Inflammatory macrophage treated with lipopolysaccharide for 1 hour (primary cell): ENCODE measurements at regions not wholly inside any gene's neighbourhood (a gene's known extent, or its start where the extent isn't known, plus 50 kb on each side); places are given as distances from the start of the nearest gene placed in this dataset.
"Not testable (repeated sequence)": the region's sequence is repeated elsewhere in the genome, so short reads cannot be mapped to it uniquely, and the experiment has no call there.

ENCODE experiments used
- DNase-seq, 2 donors: peaks; one replicate each; pipeline ENCODE4 v3.0.0-alpha.2; 2020 to 2022

DNA sequence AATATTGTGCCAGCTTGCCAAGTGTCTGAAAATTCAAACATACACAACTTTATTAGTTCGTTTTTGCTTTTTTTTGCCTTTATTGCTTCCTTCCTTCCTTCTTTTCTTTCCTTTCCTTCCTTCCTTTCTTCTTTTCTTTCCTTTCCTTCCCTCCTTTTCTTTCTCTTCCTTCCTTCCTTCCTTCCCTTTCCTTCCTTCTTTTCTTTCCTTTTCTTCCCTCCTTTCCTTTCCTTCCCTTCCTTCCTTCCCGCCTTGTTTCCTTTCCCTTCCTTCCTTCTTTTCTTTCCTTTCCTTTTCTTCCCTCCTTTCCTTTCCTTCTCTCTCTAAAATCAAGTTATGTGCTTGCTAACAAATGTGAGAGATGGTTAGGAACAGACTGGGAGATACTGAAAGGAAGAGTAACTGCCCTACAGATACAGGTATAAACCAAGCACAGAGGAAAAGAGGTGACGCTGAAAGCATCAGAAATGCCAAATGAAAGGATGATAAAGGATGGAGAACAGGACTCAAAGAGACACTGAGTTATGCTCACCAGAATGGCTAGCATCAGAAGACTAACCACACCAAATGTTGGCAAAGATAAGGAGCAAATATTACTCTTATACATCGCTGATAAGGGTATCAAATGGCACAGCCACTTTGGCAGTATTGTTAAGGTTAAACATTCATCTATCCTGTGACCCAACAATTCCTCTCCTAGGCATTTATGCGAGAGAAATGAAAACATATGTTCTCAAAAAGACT, 151.6 kb downstream of the MREG start:
- DNase-seq: no peak

DNA sequence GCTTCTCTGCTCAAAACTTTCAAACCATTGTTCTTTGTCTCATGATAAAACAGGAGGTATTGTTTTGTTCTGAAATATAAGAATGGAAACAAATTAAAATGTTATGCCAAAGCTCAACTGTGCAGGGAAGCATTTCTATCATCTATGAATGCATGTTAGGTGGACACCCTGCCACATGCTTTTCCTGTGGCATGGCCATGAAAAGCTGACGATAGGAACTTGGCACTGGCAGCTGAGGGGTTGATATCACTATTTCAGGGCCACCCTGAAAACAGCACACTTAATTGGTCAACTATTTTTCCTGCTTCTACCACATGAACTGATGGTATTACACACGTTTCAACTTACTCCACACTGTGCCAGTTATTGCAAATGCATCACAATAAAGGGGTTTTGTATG, 157.3 kb downstream of the MREG start:
- DNase-seq: no peak

DNA sequence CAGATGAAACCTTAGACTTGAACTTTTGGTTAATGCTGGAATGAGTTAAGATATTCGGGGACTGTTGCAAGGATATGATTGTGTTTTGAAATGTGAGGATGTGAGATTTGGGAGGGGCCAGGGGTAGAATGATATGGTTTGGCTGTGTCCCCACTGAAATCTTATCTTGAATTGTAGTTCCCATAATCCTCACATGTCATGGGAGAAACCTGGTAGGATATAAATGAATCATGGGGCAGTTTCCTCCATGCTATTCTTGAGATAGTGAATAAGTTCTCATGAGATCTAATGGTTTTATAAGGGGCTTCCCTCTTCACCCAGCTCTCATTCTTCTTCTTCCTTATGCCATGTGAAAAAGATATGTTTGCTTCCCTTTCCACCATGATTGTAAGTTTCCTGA, 158.0 kb downstream of the MREG start:
- not testable (repeated sequence) for DNase-seq

DNA sequence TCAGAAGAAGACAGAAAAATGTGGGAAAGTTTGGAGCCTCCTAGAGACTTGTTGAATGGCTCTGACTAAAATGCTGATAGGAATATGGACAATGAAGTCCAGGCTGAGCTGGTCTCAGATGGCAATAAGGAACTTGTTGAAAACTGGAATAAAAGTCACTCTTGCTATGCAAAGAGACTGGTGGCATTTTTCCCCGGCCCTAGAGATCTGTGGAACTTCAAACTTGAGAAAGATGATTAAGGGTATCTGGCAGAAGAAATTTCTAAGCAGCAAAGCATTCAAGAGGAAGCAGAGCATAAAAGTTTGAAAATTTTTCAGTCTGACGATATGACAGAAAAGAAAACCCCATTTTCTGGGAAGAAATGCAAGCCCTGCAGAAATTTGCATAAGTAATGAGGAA, 159.3 kb downstream of the MREG start:
- DNase-seq: no peak

DNA sequence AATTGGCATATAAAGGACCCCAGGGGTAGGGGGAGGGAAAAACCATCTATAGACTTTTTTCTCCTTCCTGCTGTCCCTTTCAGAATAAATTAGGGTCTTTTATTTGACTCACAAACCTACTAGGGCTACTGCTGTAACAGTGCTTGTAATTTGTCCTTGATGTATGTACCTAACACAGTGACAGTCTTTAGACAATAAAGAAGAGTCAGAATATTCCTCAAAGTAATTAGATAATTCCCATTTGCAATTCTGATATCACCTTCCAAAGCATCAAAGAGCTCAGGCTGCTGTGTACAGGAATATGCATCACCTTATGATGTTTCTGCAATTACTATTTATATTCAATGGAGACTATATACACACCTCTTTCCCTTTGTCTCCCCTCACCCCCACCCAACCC, 161.7 kb downstream of the MREG start:
- DNase-seq: no peak

DNA sequence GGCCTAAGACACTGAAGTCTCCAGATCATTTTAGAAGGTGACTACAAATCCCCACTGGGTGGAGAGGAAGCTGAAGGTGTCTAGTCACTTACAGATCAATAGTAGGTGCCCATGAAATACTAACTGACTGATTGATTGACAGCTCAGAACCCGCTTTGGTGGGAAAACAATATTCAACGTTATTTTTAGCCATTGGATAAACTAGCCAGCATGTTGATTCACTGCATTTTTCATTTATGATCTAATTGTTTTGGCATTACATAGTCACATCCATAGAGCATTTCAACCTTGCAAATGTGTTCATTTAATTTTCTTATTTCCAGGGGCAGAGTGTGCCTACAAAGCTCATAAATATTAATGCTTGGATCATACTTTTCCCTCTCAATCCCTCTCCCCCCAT, 162.3 kb downstream of the MREG start:
- DNase-seq: no peak

DNA sequence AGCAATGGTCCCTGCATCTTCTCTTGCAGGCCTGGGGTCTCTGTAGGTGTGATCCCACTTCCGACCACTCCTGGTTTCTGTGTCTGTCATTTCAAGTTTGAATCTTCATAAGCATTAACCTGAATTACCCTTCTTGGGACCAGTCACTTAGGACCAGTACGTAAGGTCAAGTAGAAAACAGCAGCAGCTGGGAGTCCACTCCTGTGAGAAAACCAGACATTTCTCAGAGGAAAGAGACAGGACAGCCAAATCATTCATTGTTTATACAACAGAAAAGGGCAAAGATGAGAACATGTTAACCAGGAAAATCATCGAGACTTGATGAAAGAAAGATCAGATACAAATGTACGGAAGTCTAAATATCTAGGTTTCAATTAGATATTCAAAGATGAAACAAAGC, 163.0 kb downstream of the MREG start:
- DNase-seq: no peak

DNA sequence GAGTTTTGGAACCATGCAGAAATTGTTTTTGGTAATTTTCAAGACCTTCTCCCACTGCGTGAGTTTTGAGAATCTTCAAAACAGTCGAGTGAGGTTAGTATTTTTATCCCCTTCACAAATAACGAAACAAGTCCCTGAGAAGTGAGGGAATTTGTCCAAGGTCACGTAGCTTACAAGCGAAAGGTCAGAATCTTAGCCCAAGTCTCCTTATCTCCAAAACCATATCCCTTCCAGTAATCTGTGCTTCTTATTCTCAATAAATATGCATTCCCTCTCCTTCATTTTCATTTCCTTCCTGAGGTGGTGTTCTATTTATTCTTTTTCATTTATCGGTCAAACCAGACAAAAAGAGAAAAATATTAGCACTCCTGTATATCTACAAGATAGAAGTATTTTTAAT, 163.6 kb downstream of the MREG start:
- DNase-seq: no peak

DNA sequence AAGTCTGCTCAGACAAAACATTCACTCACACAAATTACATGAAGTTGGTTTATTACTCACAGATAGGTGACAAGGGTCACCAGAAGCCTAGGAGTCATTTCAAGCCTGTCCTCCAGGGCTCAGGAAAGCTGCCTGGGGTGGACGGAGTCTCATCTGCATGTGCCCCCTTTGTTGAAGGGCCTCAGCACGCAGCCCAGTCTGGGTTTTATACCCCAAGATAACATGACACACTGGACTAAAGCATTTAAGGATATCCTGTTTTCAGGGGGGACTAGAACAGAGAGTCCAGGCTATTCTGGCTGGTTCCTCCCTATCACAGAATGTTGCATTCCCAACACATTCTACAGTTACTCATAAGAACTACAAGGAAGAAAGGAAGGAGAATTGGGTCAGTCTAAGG, 164.7 kb downstream of the MREG start:
- DNase-seq: no peak

DNA sequence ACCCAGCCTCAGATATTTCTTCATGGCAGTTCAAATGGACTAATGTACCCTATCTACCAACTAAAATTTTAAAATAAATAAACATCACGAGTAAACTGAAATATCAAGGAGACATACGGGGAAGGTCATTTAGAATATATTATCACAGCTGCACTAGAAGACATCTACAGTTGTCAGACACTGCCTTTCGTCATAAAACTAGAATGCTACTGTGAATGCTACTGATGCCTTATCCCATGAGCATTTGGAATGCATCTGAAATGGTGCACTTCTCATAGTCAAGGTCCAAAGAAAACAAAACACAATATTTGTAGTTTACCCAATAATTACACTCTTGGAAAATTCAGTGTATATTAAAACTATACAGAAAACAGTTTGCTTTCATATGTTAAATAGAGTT, 165.2 kb downstream of the MREG start:
- DNase-seq: no peak

DNA sequence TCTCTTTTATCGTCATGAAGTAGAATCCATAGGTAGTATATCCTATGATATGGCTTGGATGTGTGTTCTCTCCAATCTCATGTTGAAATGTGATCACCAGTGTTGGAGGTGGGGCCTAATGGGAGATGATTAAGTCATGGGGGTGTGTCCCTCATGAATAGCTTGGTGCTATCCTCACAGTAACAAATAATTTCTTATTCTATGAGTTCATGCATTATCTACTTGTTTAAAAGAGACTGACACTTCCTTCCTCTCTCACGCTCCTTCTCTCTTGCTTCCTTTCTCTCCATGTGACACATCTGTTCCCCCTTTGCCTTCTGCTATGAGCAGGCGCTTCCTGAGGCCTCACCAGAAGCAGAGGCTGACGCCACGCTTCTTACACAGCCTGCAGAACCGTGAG, 165.6 kb downstream of the MREG start:
- DNase-seq: no peak

DNA sequence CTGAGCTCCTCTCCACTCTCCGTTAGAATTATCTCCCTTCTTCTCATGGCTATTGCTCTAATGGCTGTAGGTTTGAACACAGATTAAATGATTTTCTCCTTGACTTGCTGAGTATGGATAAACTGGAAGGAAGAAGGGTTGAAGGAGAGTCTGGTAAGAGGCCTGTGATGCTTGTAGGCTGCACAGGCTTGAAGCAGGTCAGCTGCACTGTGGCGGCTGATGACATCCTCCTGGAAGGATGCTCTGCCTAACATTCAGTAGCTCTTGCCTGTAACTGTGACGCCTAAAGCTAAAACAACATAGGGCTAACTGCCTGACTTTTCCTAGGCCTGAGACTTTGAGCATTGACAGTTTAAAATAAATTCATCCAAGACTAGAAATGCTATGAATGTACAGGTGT, 166.3 kb downstream of the MREG start:
- no peak for DNase-seq

DNA sequence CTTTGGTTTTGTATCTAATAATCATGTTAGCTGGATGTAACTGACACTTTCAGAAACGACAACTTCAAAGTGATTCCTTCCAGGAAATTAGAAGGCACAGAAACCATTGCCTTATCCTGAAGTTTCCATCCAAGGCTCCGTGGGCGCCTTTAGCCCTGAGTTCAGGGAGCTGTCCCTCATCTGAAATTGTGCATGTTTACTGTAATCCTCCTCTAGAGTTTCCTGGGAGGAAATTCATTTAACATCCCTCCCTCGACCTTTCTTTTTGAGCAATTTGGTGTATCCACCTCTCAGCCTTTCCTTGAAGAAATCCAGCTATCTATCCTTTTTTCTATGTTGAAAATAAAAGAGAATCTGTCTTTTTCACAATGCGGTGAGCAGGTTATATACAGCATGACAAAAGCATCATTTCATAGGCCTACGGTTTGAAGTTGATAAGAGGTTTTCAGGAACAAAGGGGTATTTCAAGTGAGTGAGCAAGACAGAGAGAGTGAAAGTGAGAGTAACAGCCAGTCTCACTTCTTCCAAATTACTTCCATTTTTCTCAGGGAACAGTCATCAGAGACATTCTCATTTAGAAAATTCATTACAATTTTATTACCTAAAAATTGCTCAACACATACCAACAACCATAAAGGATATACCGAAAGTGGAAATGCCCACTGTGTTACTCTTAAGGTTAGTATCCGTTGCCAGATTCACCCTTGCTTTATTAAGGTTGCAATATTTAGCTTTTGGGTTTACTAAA, 167.3 kb downstream of the MREG start:
- DNase-seq: peak; percentile 58 to 70

DNA sequence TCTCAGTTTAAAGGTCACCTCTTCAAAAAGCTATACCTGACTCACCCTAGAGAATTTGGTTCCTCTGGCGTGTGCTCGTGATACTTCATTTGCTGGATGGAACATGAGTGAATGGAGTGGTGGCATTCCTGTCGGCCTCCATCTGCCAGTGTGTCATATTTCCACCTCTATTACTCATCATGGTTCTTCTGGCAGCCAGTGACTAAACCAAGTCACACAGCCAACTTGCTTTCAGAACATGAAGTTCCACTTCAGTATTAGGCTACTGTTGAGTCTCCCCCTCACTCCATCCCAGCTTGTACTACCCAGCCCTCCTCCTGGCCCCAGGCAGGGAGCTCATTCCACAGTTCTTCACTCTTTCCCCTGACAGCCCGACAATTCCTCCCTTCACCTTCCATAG, 169.8 kb downstream of the MREG start:
- DNase-seq: peak; percentile 30 to 51

DNA sequence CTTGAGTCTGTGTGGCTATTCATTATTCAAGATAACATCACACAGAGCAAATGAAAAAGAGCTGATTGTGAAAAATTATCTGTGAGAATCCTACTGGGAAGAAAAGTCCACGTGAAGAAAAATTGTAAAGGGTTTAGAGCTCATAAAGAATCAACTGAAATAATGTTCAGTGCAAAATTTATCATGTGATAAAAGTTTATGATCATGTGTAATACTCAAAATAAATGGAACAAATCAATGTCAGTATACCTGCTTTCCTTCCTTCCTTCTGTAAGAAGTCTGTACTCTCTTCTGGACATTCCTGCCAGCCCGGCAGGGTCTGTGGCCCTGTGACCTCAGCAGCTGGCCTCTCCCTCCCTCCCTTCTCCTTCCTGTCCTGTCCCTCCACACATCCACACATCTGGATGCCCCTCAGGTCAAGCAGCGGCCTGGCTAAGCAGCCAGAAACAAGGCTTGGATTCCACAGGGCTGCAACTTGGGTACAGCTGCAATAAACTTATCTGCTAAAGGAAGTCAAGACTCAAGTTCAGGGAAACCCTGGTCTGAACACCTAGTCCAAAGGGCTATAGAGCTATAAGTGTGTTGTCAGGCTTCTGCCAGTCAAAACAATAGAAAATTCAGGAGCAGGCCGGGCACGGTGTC, 172.1 kb downstream of the MREG start:
- DNase-seq: no peak

DNA sequence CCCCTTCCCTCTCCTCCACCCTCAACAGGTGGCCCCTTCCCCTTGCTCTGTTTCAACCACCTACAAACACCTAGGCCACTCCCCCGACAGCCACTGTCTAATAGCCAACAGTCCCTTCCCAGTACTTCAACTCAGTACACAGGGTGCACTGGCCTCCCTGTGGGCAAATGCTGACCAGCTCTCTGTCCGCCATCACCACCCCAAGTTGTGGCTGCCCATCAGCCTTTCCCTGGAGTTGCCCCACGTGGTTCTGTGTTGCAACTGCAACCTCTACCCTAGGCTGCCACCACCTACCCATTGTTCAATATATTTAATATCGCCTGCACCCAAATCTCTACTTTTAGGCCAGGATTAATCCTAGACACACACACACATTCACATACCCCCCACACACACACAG, 173.5 kb downstream of the MREG start:
- no peak for DNase-seq

DNA sequence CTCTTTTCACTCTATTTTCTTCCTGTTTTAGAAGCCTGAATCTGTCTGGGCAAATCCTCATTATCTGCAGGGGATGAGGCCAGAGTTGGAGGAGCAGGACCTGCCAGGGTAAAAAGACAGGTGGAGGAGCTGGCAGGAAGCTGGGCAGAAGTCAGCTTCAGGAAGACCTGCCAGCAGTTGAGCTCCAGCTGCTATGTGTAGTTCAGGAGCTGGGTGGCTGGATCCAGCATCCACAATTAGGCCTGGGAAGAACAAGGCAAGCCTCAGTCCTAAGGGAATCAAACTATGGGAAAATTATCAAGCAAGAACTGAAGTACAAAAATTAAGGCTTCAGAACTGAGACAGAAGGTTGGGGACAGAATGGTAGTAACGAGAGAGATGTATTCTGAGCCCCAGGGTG, 174.0 kb downstream of the MREG start:
- DNase-seq: no peak

DNA sequence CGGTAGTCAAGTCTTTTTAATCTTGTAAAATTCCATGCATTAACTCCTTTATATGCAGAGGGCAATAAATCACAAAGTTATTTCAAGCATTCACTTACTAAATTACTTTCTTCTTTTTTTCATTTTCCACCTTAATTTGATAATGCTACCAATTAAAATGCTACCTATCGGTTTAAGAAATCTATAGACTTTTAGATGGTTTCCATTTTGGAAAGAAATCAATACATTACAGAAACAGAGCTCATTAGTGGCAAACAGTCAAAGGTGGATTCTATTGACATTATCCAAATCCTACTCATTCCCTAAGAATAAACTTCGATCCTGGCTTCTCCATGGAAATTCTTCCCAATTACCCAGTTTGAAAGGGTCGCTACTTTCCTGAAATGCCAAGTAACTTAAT, 176.5 kb downstream of the MREG start:
- no peak for DNase-seq

DNA sequence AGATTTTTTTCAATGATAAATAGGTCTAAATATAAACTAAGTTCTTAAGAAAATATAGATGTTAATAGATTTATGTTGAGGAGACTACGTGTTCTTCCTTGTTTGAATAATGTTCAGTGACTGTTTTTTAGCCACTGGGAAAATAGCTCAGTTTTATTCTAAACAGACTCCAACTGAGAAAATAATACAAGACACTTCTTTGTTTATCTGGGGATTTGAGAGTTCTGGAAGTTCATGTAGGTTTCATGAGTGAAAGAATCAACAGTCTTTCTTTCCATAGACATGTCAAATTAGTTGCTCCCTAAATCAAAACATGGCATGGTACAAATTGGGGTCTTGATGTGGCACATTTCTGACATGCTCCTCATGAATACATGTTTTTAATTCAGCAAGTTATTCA, 177.7 kb downstream of the MREG start:
- no peak for DNase-seq

DNA sequence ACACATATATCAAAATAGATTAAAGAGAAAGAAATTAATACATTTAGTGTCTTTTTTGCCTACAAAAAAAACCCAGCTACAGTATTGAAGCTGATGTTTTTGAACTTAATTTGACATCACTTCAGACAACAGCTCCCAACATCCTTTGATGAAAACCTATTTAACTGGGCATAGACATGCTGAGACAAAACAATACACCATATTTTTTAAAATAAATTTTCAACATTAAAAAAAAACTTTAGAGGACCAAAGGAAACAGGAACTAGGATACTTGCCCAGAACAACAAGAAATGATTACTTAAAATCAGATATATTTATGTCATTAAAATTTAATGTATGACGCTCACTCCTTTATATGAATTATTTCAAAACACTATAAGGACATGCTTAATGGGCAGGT, 178.1 kb downstream of the MREG start:
- no peak for DNase-seq

DNA sequence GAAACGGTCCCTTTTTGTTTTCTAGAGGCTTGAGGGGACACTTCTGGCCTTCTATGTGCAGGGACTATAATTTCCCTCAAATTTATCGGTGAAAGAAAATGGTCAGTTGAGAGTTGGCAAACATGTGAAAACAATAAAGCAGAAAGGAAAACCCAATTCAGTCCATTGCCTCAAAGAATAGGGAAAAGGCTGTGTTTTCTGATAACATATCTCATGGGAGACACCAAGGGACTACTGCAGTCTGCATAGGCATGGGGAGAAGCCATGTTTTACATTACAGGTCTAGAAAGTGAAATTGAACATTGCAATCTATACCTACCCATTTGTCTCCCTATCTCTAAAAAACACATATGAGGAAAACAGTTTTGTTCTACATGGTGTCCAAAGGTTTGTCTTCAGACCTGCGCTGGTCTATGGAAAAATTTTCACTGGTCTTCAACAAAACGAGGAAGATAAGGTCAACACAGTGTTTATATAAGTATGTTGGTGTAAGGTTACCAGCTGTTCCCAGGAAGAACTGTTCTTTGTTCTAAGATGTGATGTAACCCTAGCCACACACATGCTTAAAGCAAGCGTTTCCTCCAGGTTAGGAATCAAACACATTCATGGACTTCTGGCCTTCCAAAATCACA, 179.7 kb downstream of the MREG start:
- DNase-seq: no peak

DNA sequence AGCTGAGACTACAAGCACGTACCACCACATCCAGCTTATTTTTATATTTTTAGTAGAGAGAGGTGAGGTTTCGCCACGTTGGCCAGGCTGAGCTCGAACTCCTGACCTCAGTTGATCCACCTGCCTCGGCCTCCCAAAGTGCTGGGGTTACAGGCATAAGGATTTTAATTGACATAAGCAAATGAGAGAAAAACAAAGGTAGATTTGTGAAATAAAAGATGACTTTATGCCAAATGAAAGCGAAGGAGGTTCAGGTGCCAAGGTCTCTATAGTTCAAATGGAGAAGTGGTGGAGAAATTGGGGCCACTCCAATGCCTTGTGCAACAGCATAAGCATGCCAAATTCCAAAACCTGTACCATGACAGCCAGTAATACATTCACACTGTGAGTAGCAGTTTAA, 180.6 kb downstream of the MREG start:
- DNase-seq: peak; percentile 47 to 53

DNA sequence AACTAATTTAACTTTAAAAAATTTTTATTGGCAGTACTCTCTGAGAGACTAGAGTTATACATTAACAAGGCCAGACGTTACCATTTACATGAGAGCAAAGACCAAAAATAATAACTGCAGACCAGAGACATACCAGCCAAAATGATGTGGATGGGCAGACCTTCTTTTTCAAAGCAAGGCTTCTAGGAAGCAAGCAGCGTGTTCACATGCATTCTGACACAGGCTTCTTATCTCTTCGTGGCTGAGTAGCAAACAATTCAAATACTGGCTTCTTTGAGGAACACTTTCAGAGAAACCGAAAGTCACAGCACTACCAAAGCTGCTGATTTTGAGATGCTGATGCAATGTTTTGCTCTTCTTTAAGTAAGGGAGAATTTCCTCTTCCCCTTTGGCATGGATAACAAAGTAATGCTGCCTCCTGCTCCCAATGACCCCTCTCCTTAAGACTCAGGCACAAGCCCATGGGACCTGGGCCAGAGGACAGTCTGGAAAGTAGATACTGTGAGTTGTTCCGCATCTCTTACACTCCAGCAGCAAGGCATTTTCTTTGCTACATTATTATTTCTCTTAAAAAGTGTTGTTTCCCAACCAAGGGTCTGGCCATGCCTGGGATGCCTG, 181.9 kb downstream of the MREG start:
- DNase-seq: peak; percentile 56 to 81
